GM23248 (cell line): ENCODE measurements at regions not wholly inside any gene's neighbourhood (a gene's known extent, or its start where the extent isn't known, plus 50 kb on each side); places are given as distances from the start of the nearest gene placed in this dataset.

ENCODE experiments used
- EZH2 ChIP-seq: fragments of 200-600 bp; sonication (generic); IDR thresholded peaks from 2 replicates; pipeline ENCODE4 v1.6.1; 2018; ENCODE audit warnings: antibody characterized with exemption, mild to moderate bottlenecking; ENCODE audit not compliant: insufficient read depth, poor library complexity, severe bottlenecking
- EZH2phosphoT487 ChIP-seq: fragments of 200-600 bp; sonication (generic); IDR thresholded peaks from 2 replicates; pipeline ENCODE4 v1.6.1; 2018; ENCODE audit warnings: antibody characterized with exemption, moderate library complexity, mild to moderate bottlenecking, low read depth; ENCODE audit not compliant: insufficient read depth

GRCh38 chr16:51888016-51888415 lies 658.9 kb downstream of the TOX3 start:
- TF ChIP-seq EZH2phosphoT487 (no peak), EZH2 (no peak)
